CD4-positive, alpha-beta T cell treated with Interleukin-12 subunit alpha and Interleukin-12 subunit beta, for 1 hour (primary cell): ENCODE measurements at regions not wholly inside any gene's neighbourhood (a gene's known extent, or its start where the extent isn't known, plus 50 kb on each side); places are given as distances from the start of the nearest gene placed in this dataset.
A peak's percentile ranks its signal among the peaks of the same experiment; 100 is the strongest.

Experiments used
- DNase-seq: peaks from one replicate; pipeline ENCODE4 v3.0.0-alpha.2; 2020

- DNase-seq = no peak
Measured at GRCh38 chr10:111204838-111205237, 128.0 kb downstream of the ADRA2A start.

GRCh38 chr10:111206521-111206920 is 129.7 kb downstream of the ADRA2A start:
- DNase-seq = no peak

- DNase-seq = peak; percentile 16
Measured at GRCh38 chr10:111207500-111207899, 130.7 kb downstream of the ADRA2A start.

- no peak for DNase-seq
Measured at GRCh38 chr10:111208951-111209350, 132.1 kb downstream of the ADRA2A start.

- no peak for DNase-seq
Measured at GRCh38 chr10:111209692-111210091, 132.9 kb downstream of the ADRA2A start.

GRCh38 chr10:111211241-111211640 is 134.4 kb downstream of the ADRA2A start:
- no peak for DNase-seq

- DNase-seq = no peak
Measured at GRCh38 chr10:111211706-111212105, 134.9 kb downstream of the ADRA2A start.

GRCh38 chr10:111221682-111222480 is 145.1 kb downstream of the ADRA2A start:
- DNase-seq = no peak

GRCh38 chr10:111222961-111223360 is 146.1 kb downstream of the ADRA2A start:
- no peak for DNase-seq

- no peak for DNase-seq
Measured at GRCh38 chr10:111231779-111232178, 154.9 kb downstream of the ADRA2A start.

- no peak for DNase-seq
Measured at GRCh38 chr10:111233439-111233838, 156.6 kb downstream of the ADRA2A start.

- DNase-seq = no peak
Measured at GRCh38 chr10:111234234-111234913, 157.5 kb downstream of the ADRA2A start.

- DNase-seq = no peak
Measured at GRCh38 chr10:111234914-111235302, 158.1 kb downstream of the ADRA2A start.

GRCh38 chr10:111240348-111240747 is 163.5 kb downstream of the ADRA2A start:
- DNase-seq = no peak

GRCh38 chr10:111243126-111243525 is 166.3 kb downstream of the ADRA2A start:
- DNase-seq = no peak

- no peak for DNase-seq
Measured at GRCh38 chr10:111246136-111246535, 169.3 kb downstream of the ADRA2A start.

- DNase-seq = no peak
Measured at GRCh38 chr10:111246814-111247452, 170.1 kb downstream of the ADRA2A start.

- DNase-seq = no peak
Measured at GRCh38 chr10:111247781-111248389, 171.1 kb downstream of the ADRA2A start.

GRCh38 chr10:111249925-111250324 is 173.1 kb downstream of the ADRA2A start:
- DNase-seq = no peak

GRCh38 chr10:111261081-111261615 is 184.3 kb downstream of the ADRA2A start:
- DNase-seq = no peak

GRCh38 chr10:111265341-111265740 is 188.5 kb downstream of the ADRA2A start:
- no peak for DNase-seq

- DNase-seq = no peak
Measured at GRCh38 chr10:111266165-111266564, 189.3 kb downstream of the ADRA2A start.

- DNase-seq = no peak
Measured at GRCh38 chr10:111267673-111268072, 190.8 kb downstream of the ADRA2A start.
